ENCODE measurements at regions not wholly inside any gene's neighbourhood (a gene's known extent, or its start where the extent isn't known, plus 50 kb on each side); places are given as distances from the start of the nearest gene placed in this dataset.

DNA sequence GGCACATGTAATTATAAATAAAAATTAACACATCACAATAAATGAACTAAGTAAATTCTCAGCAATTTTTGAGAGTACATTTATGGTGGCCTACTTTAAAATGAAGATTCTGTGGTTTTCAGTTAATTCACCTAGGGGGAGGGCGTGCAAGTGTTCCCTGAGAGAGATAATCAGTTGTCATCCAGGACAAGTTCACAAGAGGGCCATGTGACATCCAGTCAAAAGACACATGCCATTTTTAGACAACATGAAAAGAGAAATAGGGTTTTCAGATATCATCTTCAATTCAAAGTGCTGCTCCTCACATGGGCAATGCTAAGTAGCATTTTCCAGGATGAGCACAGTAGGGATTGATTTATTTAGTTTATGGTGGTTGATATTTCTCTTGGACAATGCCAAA, 393.7 kb downstream of the STK39 start:
- TF ChIP-seq CTCF (IDR thresholded peaks at IDR 0.05) (no peak), POLR2A (IDR thresholded peaks at IDR 0.05) (no peak)
